ENCODE measurements at regions not wholly inside any gene's neighbourhood (a gene's known extent, or its start where the extent isn't known, plus 50 kb on each side); places are given as distances from the start of the nearest gene placed in this dataset.

- no peak for TF ChIP-seq CTCF (tag by site-specific recombination; IDR thresholded peaks at IDR 0.05)
- TF ChIP-seq ZNF394 (tag by site-specific recombination; IDR thresholded peaks at IDR 0.05; ENCODE audit: borderline replicate concordance): no peak
- no peak for TF ChIP-seq ZBTB21 (tag by site-specific recombination; IDR thresholded peaks at IDR 0.05)
- TF ChIP-seq EGR2 (tag by site-specific recombination; IDR thresholded peaks at IDR 0.05; ENCODE audit: low read depth): no peak
- TF ChIP-seq REST (tag by site-specific recombination; IDR thresholded peaks at IDR 0.05): no peak
- TF ChIP-seq ZNF768 (tag by site-specific recombination; IDR thresholded peaks at IDR 0.05): no peak
- TF ChIP-seq ZBTB44 (tag by site-specific recombination; IDR thresholded peaks at IDR 0.05): no peak
- no peak for TF ChIP-seq KLF1 (tag by site-specific recombination; IDR thresholded peaks at IDR 0.05)
Measured at GRCh38 chr6:85355816-85356215, 94.1 kb upstream of the NT5E start.
